Heart left ventricle (tissue), 16 donors: ENCODE measurements at regions not wholly inside any gene's neighbourhood (a gene's known extent, or its start where the extent isn't known, plus 50 kb on each side); places are given as distances from the start of the nearest gene placed in this dataset.

Experiments
- ATAC-seq, 4 donors: fragments of 200-7000 bp; cut with Tn5 transposase; one replicate each; pipeline ENCODE4 v1.9.1; 2020 to 2022; ENCODE audit warnings: moderate library complexity in 4 of 4, mild to moderate bottlenecking in 3 of 4, moderate number of reproducible peaks in 1 of 4
- DNase-seq, 5 donors: peaks; one replicate each; pipeline ENCODE4 v3.0.0-alpha.2; 2020
- H3K27ac ChIP-seq, 12 donors: fragments of 200-600 bp; sonication (generic) in 4 of 12; one replicate each; pipeline versions ENCODE4 v1.5.0 to v1.8.0; 2016 to 2022; ENCODE audit warnings: mild to moderate bottlenecking in 2 of 12
- H3K27me3 ChIP-seq, 9 donors: fragments of 200-600 bp; sonication (generic) in 2 of 9; one replicate each; pipeline versions ENCODE4 v1.5.1 to v1.8.0; 2016 to 2022; ENCODE audit warnings: mild to moderate bottlenecking in 3 of 9
- H3K36me3 ChIP-seq, 9 donors: fragments of 200-600 bp; sonication (generic) in 2 of 9; one replicate each; pipeline versions ENCODE4 v1.5.0 to v1.8.0; 2018 to 2022; ENCODE audit warnings: mild to moderate bottlenecking in 2 of 9
- H3K4me1 ChIP-seq, 12 donors: fragments of 200-600 bp; sonication (generic) in 4 of 12; one replicate each; pipeline versions ENCODE4 v1.5.0 to v1.8.0; 2016 to 2022; ENCODE audit warnings: mild to moderate bottlenecking in 3 of 12
- H3K4me3 ChIP-seq, 12 donors: fragments of 200-600 bp; sonication (generic) in 4 of 12; one replicate each; pipeline versions ENCODE4 v1.5.0 to v1.8.0; 2017 to 2022; ENCODE audit warnings: mild to moderate bottlenecking in 9 of 12, moderate library complexity in 4 of 12
- H3K9me3 ChIP-seq, 12 donors: fragments of 200-600 bp; sonication (generic) in 4 of 12; one replicate each; pipeline versions ENCODE4 v1.5.0 to v1.8.0; 2016 to 2022; ENCODE audit warnings: mild to moderate bottlenecking in 1 of 12
- CTCF ChIP-seq, 12 donors: fragments of 200-600 bp; sonication (generic) in 4 of 12; IDR thresholded peaks; one replicate each; pipeline versions ENCODE4 v1.5.0 to v1.8.0; 2018 to 2022; ENCODE audit warnings: antibody characterized with exemption in 12 of 12, mild to moderate bottlenecking in 5 of 12
- POLR2A ChIP-seq, 2 donors: fragments of 450-650 bp; IDR thresholded peaks; one replicate each; pipeline ENCODE4 v1.6.1; 2017; ENCODE audit warnings: antibody characterized with exemption in 2 of 2, mild to moderate bottlenecking in 2 of 2, moderate library complexity in 2 of 2
- WGBS, 4 donors: extraction: QIAGEN DNeasy Blood & Tissue Kit in 2 of 4; methylation state at CpG; one replicate each; pipeline versions ENCODE4 v1.1.5 to v1.1.7; 2013 to 2018; 5-methylcytosine and 5-hydroxymethylcytosine counted together
- intact Hi-C, 10 donors: fragments of 100-400 bp; cut with DNase I; formaldehyde crosslinking; loops; one replicate each; pipeline versions ENCODE4 v1.11.1 to v1.14.2; 2022
- donor health status: ischemic (EF 13 %, LVEDD 7.1; RV severe dilation, severe dysfunction).
- donor health status: healthy with polysubstance abuse.
- donor health status: DM: no; HTN: yes; CAD: no.
- donor health status: DM: no; HTN: no; CAD: no.
- donor health status: ischemic (EF 25% LVEDD 6.9; RV normal size, moderate dysfunction).
- donor health status: ischemic (EF 25% LVEDD 5.7; RV mildly dilated, moderate dysfunction).
- donor health status: healthy.
- donor health status: DM: yes; HTN: yes; CAD: no.
- donor health status: ischemic (EF 35%, LVEDD 5.7; RV mildly dilated, moderate dysfunction).
- donor health status: nonischemic (EF 11% LVEDD 7.7; RV severe dilation, severe dysfunction).
- donor health status: DM: yes; HTN: yes; CAD: no.
- donor health status: PGD.
- donor health status: ischemic (EF 29% LVEDD 5.4; RV normal size, mild dysfunction).
- donor health status: nonischemic (EF 23%, LVEDD 6.1; RV moderate dilation, normal function).

DNA sequence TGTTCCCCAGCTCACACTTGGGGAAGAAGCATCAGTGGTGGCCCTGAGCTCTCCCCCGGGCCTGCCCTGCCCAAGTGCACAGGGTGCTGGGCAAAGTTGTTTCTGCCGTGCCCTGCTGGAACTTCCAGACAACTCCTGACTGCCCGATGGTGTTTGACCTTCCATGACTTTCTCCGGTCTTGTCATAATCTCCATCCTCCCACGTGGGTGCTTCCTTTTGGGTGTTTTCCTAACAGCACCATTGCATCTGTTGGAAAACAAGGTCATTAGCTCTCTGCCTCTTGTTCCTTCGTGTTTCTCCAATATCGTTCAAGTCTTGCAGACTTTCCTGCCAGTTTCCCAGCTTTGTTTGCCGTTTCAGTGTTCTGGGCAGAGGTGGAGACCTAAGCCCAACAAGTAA is 68.7 kb upstream of the TIAM2 start:
- Histone ChIP-seq H3K27me3 (no peaks in the 10 kb centered on the region), H3K27ac (no peak overlapping the region), H3K4me3 (no peak overlapping the region), H3K9me3 (no peaks in the 10 kb centered on the region), H3K4me1 (peaks cover 0 to 12% (median 0%) of the 10 kb centered on the region in 12 donors), H3K36me3 (no peaks in the 10 kb centered on the region)
- 37 to 51% (median 44%) methylated on average over 8 of the region's 8 CpGs for WGBS, 4 donors
- ATAC-seq (peak in 1 of 4 donors; percentile 26), DNase-seq (no peak)
- TF ChIP-seq POLR2A (IDR thresholded peaks at IDR 0.05) = no peak
- TF ChIP-seq CTCF (IDR thresholded peaks at IDR 0.05) = no peak
- intact Hi-C loops = loop anchor here in 4 of 10 donors (2.0 to 10.0 kb wide), 4 partner anchors 248 to 321 kb away; no protein-coding TSS in a partner anchor

GRCh38 chr6:154928325-154928922 is 66.7 kb upstream of the TIAM2 start:
- H3K27me3 ChIP-seq = no peaks in the 10 kb centered on the region
- TF ChIP-seq POLR2A (IDR thresholded peaks at IDR 0.05) = no peak
- TF ChIP-seq CTCF (IDR thresholded peaks at IDR 0.05) = peak; percentile 60 to 85 (median 74)
- H3K9me3 ChIP-seq = no peaks in the 10 kb centered on the region
- peak in 3 of 4 donors; percentile 57 to 65 (median 63) for ATAC-seq
- no peak overlapping the region for H3K4me3 ChIP-seq
- no peak overlapping the region for H3K27ac ChIP-seq
- 17 to 20% (median 18%) methylated on average over 5 of the region's 5 CpGs for WGBS, 4 donors
- peak in 2 of 5 donors; percentile 48 to 57 for DNase-seq
- no peaks in the 10 kb centered on the region for H3K36me3 ChIP-seq
- intact Hi-C loops = loop anchor here in 8 of 10 donors (1.0 to 10.0 kb wide), 5 partner anchors 246 to 319 kb away; no protein-coding TSS in a partner anchor
- H3K4me1 ChIP-seq = peaks cover 0 to 24% (median 8%) of the 10 kb centered on the region in 12 donors

DNA sequence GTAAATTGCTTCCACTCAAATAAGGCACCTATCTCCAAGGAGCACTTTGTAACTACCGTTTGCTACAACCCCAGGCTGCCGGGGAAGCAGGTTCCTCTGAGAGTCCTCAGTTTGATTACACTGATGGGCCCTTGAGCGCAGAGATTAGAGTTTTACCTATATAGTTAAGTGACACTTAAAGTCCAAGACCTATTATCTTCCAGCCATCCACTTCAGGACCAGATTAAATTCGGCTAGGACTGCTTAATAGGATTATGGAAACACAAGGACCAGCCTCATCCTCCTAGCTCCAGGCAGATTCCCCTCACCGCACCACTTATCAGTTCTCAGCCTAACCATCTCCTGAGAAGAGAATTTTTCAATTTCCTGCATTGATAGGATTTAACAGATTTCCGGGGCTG is 64.7 kb upstream of the TIAM2 start:
- peaks cover 0 to 23% (median 8%) of the 10 kb centered on the region in 12 donors for H3K4me1 ChIP-seq
- ATAC-seq = no peak
- intact Hi-C loops = loop anchor here in 3 of 10 donors (5.0 to 10.0 kb wide), 3 partner anchors 154 to 324 kb away; no protein-coding TSS in a partner anchor
- no peaks in the 10 kb centered on the region for H3K9me3 ChIP-seq
- H3K27me3 ChIP-seq = no peaks in the 10 kb centered on the region
- WGBS, 4 donors = 78 to 90% (median 88%) methylated on average over 6 of the region's 6 CpGs
- H3K27ac ChIP-seq = no peak overlapping the region
- DNase-seq = no peak
- H3K4me3 ChIP-seq = no peak overlapping the region
- no peaks in the 10 kb centered on the region for H3K36me3 ChIP-seq
- TF ChIP-seq CTCF (IDR thresholded peaks at IDR 0.05) = no peak
- TF ChIP-seq POLR2A (IDR thresholded peaks at IDR 0.05) = no peak

GRCh38 chr6:154931711-154932424 is 63.2 kb upstream of the TIAM2 start:
- Histone ChIP-seq H3K4me3 (no peak overlapping the region), H3K27ac (no peak overlapping the region), H3K27me3 (no peaks in the 10 kb centered on the region), H3K4me1 (peaks cover 0 to 16% (median 8%) of the 10 kb centered on the region in 12 donors), H3K9me3 (no peaks in the 10 kb centered on the region), H3K36me3 (no peaks in the 10 kb centered on the region)
- 57 to 70% (median 62%) methylated on average over 4 of the region's 4 CpGs for WGBS, 4 donors
- TF ChIP-seq POLR2A (IDR thresholded peaks at IDR 0.05) (no peak), CTCF (IDR thresholded peaks at IDR 0.05) (no peak)
- ATAC-seq = no peak
- no peak for DNase-seq
- intact Hi-C loops = loop anchor here in 3 of 10 donors (5.0 to 10.0 kb wide), 3 partner anchors 153 to 323 kb away; no protein-coding TSS in a partner anchor
